ENCODE measurements at regions not wholly inside any gene's neighbourhood (a gene's known extent, or its start where the extent isn't known, plus 50 kb on each side); places are given as distances from the start of the nearest gene placed in this dataset.

DNA sequence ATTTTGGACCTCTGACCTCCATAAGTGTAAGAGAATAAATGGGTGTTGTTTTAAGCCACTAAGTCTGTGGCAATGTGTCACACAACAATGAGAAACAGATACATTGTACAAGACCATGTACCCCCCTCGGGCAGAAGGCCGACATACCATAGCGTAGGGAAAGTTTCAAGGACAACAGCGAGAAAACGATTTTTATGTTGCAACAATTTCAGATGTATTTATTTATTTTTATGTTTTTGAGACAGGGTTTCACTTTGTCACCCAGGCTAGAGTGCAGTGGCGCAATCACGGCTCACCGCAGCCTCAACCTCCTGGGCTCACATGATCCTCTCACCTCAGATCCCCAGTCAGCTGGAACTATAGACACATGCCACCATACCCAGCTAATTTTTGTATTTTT is 136.4 kb upstream of the NCOR2 start:
- no peaks in the 10 kb centered on the region for H3K36me3 ChIP-seq (ENCODE audit: control insufficient read depth, low read length)
- H3K79me2 ChIP-seq (ENCODE audit: control insufficient read depth, low read length) = no peaks in the 10 kb centered on the region
- H3K4me2 ChIP-seq (ENCODE audit: low read length) = no peak overlapping the region
- no peak overlapping the region for H3K27ac ChIP-seq (ENCODE audit: low read depth, low read length)
- no peaks in the 10 kb centered on the region for H3K27me3 ChIP-seq (ENCODE audit: control insufficient read depth, low read length)
- TF ChIP-seq, protein P1, sequence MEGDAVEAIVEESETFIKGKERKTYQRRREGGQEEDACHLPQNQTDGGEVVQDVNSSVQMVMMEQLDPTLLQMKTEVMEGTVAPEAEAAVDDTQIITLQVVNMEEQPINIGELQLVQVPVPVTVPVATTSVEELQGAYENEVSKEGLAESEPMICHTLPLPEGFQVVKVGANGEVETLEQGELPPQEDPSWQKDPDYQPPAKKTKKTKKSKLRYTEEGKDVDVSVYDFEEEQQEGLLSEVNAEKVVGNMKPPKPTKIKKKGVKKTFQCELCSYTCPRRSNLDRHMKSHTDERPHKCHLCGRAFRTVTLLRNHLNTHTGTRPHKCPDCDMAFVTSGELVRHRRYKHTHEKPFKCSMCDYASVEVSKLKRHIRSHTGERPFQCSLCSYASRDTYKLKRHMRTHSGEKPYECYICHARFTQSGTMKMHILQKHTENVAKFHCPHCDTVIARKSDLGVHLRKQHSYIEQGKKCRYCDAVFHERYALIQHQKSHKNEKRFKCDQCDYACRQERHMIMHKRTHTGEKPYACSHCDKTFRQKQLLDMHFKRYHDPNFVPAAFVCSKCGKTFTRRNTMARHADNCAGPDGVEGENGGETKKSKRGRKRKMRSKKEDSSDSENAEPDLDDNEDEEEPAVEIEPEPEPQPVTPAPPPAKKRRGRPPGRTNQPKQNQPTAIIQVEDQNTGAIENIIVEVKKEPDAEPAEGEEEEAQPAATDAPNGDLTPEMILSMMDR (IDR thresholded peaks at IDR 0.05; ENCODE audit: low read depth, low read length, poor library complexity, severe bottlenecking) = no peak
- no peak for TF ChIP-seq EZH2phosphoT487 (IDR thresholded peaks at IDR 0.05; ENCODE audit: borderline replicate concordance, low read length)
- no peaks in the 10 kb centered on the region for H3K4me1 ChIP-seq (ENCODE audit: control insufficient read depth, low read length)
- H3K9me3 ChIP-seq (ENCODE audit: control insufficient read depth, insufficient read depth, low read length) = no peaks in the 10 kb centered on the region
- no peaks in the 10 kb centered on the region for H3F3A ChIP-seq (ENCODE audit: control insufficient read depth, insufficient read depth)
- no peak overlapping the region for H3K4me3 ChIP-seq (ENCODE audit: low read length)
- no peaks in the 10 kb centered on the region for H4K20me1 ChIP-seq (ENCODE audit: control insufficient read depth, insufficient read depth, low read depth, low read length)
- H3K9me2 ChIP-seq (replicated peaks; ENCODE audit: control insufficient read depth, low read length) = no peaks in the 10 kb centered on the region

DNA sequence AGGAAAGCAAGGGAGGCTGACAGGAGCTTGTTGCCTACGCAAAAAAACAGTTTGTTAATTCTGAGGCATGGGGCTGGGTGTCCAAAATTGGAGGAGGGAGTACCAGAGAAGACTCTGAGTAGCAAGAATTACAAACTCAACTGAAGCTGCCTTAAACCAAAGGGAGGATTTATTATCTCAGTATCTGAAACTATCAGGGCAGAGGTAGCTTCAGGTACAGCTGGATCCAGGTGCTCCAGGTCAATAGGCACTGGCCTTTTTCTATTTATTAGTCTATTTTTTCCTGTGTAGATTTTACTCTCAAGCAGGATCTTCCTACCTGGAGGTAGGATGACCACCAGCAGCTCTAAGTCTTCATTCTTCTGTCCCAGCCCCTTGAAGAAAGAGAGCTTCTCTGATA is 135.3 kb upstream of the NCOR2 start:
- Histone ChIP-seq H3K9me2 (replicated peaks; ENCODE audit: control insufficient read depth, low read length) (no peaks in the 10 kb centered on the region), H3K4me1 (ENCODE audit: control insufficient read depth, low read length) (no peaks in the 10 kb centered on the region), H3K9me3 (ENCODE audit: control insufficient read depth, insufficient read depth, low read length) (no peaks in the 10 kb centered on the region), H3K36me3 (ENCODE audit: control insufficient read depth, low read length) (no peaks in the 10 kb centered on the region), H3K4me2 (ENCODE audit: low read length) (no peak overlapping the region), H3K27ac (ENCODE audit: low read depth, low read length) (no peak overlapping the region), H3F3A (ENCODE audit: control insufficient read depth, insufficient read depth) (no peaks in the 10 kb centered on the region), H3K27me3 (ENCODE audit: control insufficient read depth, low read length) (0 out of 2 replicates have a peak, but pooled peaks cover 3% of the 10 kb centered on the region), H3K79me2 (ENCODE audit: control insufficient read depth, low read length) (no peaks in the 10 kb centered on the region), H3K4me3 (ENCODE audit: low read length) (no peak overlapping the region), H4K20me1 (ENCODE audit: control insufficient read depth, insufficient read depth, low read depth, low read length) (no peaks in the 10 kb centered on the region)
- TF ChIP-seq, protein P1 (IDR thresholded peaks at IDR 0.05; ENCODE audit: low read depth, low read length, poor library complexity, severe bottlenecking) = no peak
- TF ChIP-seq EZH2phosphoT487 (IDR thresholded peaks at IDR 0.05; ENCODE audit: borderline replicate concordance, low read length) = no peak

DNA sequence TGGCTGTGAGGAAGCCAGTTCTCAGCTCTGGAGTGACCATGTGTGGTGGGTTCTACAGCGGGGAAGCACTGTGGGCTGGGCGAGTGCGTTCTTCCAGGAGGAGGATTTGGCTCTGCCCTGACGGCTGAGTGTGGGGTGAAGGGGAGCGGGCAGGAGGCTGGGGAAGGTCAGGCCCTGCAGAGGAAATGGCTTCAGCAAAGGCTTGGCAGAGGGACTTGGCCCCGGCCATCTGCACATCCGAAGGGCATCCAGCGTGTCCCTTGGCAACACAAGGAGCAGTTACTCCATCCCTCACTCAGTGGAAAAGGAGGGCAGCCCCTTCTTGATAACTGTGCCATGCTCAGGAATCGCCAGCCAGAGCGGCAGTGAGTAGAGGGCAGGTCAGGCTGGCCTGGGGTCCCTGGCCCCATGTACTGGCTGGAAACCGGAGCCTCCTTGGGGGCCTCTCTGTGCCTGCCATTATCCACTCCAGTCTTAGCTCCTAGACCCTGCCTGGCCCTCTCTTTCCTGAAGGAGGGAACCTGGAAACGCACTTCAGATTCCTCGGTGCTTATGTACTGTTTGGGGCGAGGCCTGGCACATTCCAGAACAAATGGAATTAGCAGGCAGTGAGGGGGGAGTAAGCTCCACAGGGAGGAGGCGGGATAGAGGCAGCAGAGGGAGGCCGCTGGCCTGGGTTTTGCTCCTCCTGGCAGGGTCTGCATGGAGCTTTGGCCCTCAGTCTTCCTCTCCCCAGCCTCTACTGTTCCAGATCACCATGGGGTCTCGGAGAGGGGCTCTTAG is 133.6 kb upstream of the NCOR2 start:
- no peaks in the 10 kb centered on the region for H3K9me3 ChIP-seq (ENCODE audit: control insufficient read depth, insufficient read depth, low read length)
- no peak overlapping the region for H3K4me3 ChIP-seq (ENCODE audit: low read length)
- no peaks in the 10 kb centered on the region for H3K4me1 ChIP-seq (ENCODE audit: control insufficient read depth, low read length)
- no peaks in the 10 kb centered on the region for H3K79me2 ChIP-seq (ENCODE audit: control insufficient read depth, low read length)
- H3K27ac ChIP-seq (ENCODE audit: low read depth, low read length) = no peak overlapping the region
- TF ChIP-seq, protein P1 (IDR thresholded peaks at IDR 0.05; ENCODE audit: low read depth, low read length, poor library complexity, severe bottlenecking) = no peak
- TF ChIP-seq EZH2phosphoT487 (IDR thresholded peaks at IDR 0.05; ENCODE audit: borderline replicate concordance, low read length) = no peak
- no peak overlapping the region for H3K4me2 ChIP-seq (ENCODE audit: low read length)
- no peaks in the 10 kb centered on the region for H3K9me2 ChIP-seq (replicated peaks; ENCODE audit: control insufficient read depth, low read length)
- no peaks in the 10 kb centered on the region for H3K36me3 ChIP-seq (ENCODE audit: control insufficient read depth, low read length)
- no peaks in the 10 kb centered on the region for H4K20me1 ChIP-seq (ENCODE audit: control insufficient read depth, insufficient read depth, low read depth, low read length)
- H3K27me3 ChIP-seq (ENCODE audit: control insufficient read depth, low read length) = peaks cover 6% of the 10 kb centered on the region; the same call in 1 of the 2 replicates
- no peaks in the 10 kb centered on the region for H3F3A ChIP-seq (ENCODE audit: control insufficient read depth, insufficient read depth)

Measured in DOHH2 (cell line).